ENCODE measurements at regions not wholly inside any gene's neighbourhood (a gene's known extent, or its start where the extent isn't known, plus 50 kb on each side); places are given as distances from the start of the nearest gene placed in this dataset.

GRCh38 chr9:115525111-115526058 is 407.4 kb upstream of the TNC start:
- Histone ChIP-seq H3K4me3 (ENCODE audit: severe bottlenecking) (no peak overlapping the region), H3K27ac (ENCODE audit: poor library complexity, severe bottlenecking) (no peak overlapping the region), H3K36me3 (ENCODE audit: low read depth) (no peaks in the 10 kb centered on the region), H3K9me3 (ENCODE audit: severe bottlenecking) (no peaks in the 10 kb centered on the region), H3K27me3 (ENCODE audit: insufficient read depth, poor library complexity, severe bottlenecking) (no peaks in the 10 kb centered on the region), H3K4me1 (ENCODE audit: insufficient read depth, poor library complexity, severe bottlenecking) (no peaks in the 10 kb centered on the region)
- ATAC-seq (ENCODE audit: low read depth): no peak
- no peak for DNase-seq (ENCODE audit: low spot score)
- TF ChIP-seq CTCF (IDR thresholded peaks at IDR 0.05; ENCODE audit: poor library complexity, severe bottlenecking): no peak

- no peak for TF ChIP-seq CTCF (IDR thresholded peaks at IDR 0.05; ENCODE audit: poor library complexity, severe bottlenecking)
- Histone ChIP-seq H3K27me3 (ENCODE audit: insufficient read depth, poor library complexity, severe bottlenecking) (no peaks in the 10 kb centered on the region), H3K4me1 (ENCODE audit: insufficient read depth, poor library complexity, severe bottlenecking) (no peaks in the 10 kb centered on the region), H3K9me3 (ENCODE audit: severe bottlenecking) (no peaks in the 10 kb centered on the region), H3K27ac (ENCODE audit: poor library complexity, severe bottlenecking) (no peak overlapping the region), H3K36me3 (ENCODE audit: low read depth) (no peaks in the 10 kb centered on the region), H3K4me3 (ENCODE audit: severe bottlenecking) (no peak overlapping the region)
- DNase-seq (ENCODE audit: low spot score) (no peak), ATAC-seq (ENCODE audit: low read depth) (no peak)
Measured at GRCh38 chr9:115531410-115532125, 413.6 kb upstream of the TNC start.

GRCh38 chr9:115533511-115533910 is 415.6 kb upstream of the TNC start:
- no peak for TF ChIP-seq CTCF (IDR thresholded peaks at IDR 0.05; ENCODE audit: poor library complexity, severe bottlenecking)
- no peaks in the 10 kb centered on the region for H3K9me3 ChIP-seq (ENCODE audit: severe bottlenecking)
- no peaks in the 10 kb centered on the region for H3K4me1 ChIP-seq (ENCODE audit: insufficient read depth, poor library complexity, severe bottlenecking)
- no peaks in the 10 kb centered on the region for H3K27me3 ChIP-seq (ENCODE audit: insufficient read depth, poor library complexity, severe bottlenecking)
- no peak for ATAC-seq (ENCODE audit: low read depth)
- DNase-seq (ENCODE audit: low spot score): no peak
- H3K4me3 ChIP-seq (ENCODE audit: severe bottlenecking): no peak overlapping the region
- H3K36me3 ChIP-seq (ENCODE audit: low read depth): no peaks in the 10 kb centered on the region
- no peak overlapping the region for H3K27ac ChIP-seq (ENCODE audit: poor library complexity, severe bottlenecking)

GRCh38 chr9:115540091-115540490 is 422.1 kb upstream of the TNC start:
- no peak for TF ChIP-seq CTCF (IDR thresholded peaks at IDR 0.05; ENCODE audit: poor library complexity, severe bottlenecking)
- DNase-seq (ENCODE audit: low spot score) (no peak), ATAC-seq (ENCODE audit: low read depth) (no peak)
- Histone ChIP-seq H3K27ac (ENCODE audit: poor library complexity, severe bottlenecking) (no peak overlapping the region), H3K4me1 (ENCODE audit: insufficient read depth, poor library complexity, severe bottlenecking) (no peaks in the 10 kb centered on the region), H3K9me3 (ENCODE audit: severe bottlenecking) (no peaks in the 10 kb centered on the region), H3K4me3 (ENCODE audit: severe bottlenecking) (no peak overlapping the region), H3K36me3 (ENCODE audit: low read depth) (no peaks in the 10 kb centered on the region), H3K27me3 (ENCODE audit: insufficient read depth, poor library complexity, severe bottlenecking) (no peaks in the 10 kb centered on the region)
